GM12873 (cell line): ENCODE measurements at regions not wholly inside any gene's neighbourhood (a gene's known extent, or its start where the extent isn't known, plus 50 kb on each side); places are given as distances from the start of the nearest gene placed in this dataset.

ENCODE experiments used
- TF ChIP-seq, protein P1 (sequence below): IDR thresholded peaks from 2 replicates; pipeline ENCODE4 v1.5.1; 2012; ENCODE audit warnings: low read depth, mild to moderate bottlenecking, moderate library complexity, low read length, control low read depth; ENCODE audit not compliant: insufficient read depth; ENCODE audit errors: missing control alignments

DNA sequence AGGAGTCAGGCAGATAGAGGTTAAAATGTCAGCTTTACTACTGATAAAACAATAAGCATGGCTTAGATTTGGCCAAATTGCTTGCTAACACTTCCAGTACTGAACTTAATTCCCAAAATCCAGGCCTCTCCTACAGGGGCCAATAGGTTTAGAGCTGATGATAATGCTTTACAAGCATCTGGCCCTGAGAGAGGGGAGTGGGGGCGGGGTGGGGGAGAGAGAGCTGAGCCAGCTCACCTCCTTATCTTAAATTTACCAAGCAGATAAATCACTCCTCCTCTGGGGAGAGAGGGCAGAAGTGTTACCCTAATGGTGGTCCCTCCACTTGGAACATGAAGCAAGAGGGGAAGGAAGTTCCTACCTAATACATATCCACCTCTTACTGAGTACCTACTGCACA, 182.2 kb upstream of the CRY1 start:
- TF ChIP-seq, protein P1, sequence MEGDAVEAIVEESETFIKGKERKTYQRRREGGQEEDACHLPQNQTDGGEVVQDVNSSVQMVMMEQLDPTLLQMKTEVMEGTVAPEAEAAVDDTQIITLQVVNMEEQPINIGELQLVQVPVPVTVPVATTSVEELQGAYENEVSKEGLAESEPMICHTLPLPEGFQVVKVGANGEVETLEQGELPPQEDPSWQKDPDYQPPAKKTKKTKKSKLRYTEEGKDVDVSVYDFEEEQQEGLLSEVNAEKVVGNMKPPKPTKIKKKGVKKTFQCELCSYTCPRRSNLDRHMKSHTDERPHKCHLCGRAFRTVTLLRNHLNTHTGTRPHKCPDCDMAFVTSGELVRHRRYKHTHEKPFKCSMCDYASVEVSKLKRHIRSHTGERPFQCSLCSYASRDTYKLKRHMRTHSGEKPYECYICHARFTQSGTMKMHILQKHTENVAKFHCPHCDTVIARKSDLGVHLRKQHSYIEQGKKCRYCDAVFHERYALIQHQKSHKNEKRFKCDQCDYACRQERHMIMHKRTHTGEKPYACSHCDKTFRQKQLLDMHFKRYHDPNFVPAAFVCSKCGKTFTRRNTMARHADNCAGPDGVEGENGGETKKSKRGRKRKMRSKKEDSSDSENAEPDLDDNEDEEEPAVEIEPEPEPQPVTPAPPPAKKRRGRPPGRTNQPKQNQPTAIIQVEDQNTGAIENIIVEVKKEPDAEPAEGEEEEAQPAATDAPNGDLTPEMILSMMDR: no peak

GRCh38 chr12:107277855-107278254, 184.5 kb upstream of the CRY1 start:
- TF ChIP-seq, protein P1: no peak

- TF ChIP-seq, protein P1: no peak
Measured at GRCh38 chr12:107282628-107283027, 189.3 kb upstream of the CRY1 start.

DNA sequence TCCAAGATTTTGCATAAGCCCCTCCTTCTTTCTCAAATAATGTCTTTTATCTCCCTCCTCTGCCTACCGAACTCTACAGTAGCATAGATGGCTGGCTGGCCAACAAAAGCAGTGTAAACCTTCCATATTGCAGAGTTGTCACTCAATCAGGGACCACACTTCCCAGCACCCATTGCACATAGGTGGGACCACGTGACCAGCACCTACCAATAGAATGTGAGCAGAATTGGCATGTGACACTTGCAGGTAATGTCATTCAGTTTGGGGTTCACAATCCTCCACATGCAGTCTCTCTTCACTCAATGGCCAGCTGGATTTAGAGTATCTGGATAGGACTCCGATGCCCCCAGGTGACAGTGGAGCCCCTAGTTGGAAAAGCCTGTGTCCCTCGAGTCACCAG, 190.3 kb upstream of the CRY1 start:
- TF ChIP-seq, protein P1: no peak

- TF ChIP-seq, protein P1: no peak
Measured at GRCh38 chr12:107284692-107285091, 191.3 kb upstream of the CRY1 start.

DNA sequence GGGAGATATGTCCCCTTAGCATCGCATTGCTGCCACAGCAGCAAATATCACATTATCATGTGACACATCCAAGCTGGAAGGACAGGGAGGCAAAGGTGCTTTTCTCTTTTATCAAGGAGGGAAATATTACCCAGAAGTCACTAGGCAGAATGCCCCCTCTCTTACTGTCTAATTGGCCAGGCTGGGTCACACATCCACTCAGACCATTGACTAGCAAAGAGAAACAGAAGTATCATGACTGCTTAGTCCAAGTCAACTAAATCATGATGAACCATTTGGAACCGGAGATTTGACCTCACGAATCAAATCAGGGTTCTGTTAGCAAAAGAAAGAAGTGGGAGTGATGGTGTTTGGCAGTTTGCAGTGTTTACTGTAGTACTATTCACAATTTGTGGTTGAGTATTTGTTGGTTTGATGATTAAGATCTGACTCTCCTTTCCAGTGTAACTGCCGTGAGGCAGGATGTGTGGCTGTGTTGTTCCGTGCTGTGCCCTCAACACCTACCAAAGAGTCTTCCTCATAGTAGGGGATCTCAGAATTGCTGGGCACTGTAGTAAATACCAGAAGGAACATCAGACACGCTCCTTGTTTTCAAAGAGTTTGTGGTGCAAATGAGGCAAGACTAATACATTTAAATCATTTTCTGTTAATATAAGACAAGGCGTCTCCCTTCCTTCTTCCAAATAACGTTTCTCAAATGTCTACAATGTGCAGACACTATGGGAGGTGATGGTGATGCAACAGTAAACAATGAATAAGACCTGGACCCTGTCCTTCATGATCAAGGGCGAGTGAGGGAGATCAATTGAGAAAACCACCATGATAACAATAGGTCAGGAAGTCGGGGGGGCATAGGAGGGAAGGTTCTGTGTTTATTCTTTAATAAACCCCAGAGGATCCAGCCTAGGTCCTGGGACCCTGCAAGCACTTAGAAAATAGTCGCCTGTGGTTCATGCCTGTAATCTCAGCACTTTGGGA, 194.4 kb upstream of the CRY1 start:
- TF ChIP-seq, protein P1: no peak

GRCh38 chr12:107288414-107289127, 195.2 kb upstream of the CRY1 start:
- TF ChIP-seq, protein P1: no peak
